K562 (cell line): ENCODE measurements at regions not wholly inside any gene's neighbourhood (a gene's known extent, or its start where the extent isn't known, plus 50 kb on each side); places are given as distances from the start of the nearest gene placed in this dataset.
A peak's percentile ranks its signal among the peaks of the same experiment; 100 is the strongest.

Experiments
- BHLHE40 ChIP-seq: IDR thresholded peaks from 2 replicates; pipeline ENCODE4 v1.6.1; 2011; ENCODE audit warnings: low read length, improper control_type of control experiment
- CAMTA2 ChIP-seq: fragments of 250-450 bp; sonication (Bioruptor Pico); conservative IDR thresholded peaks from 2 replicates; pipeline ENCODE4 v1.5.1; 2022
- ELF4 ChIP-seq: fragments of 450-650 bp; formaldehyde crosslinking; IDR thresholded peaks from 2 replicates; pipeline ENCODE4 v1.4.0; 2022; ENCODE audit warnings: missing genetic modification characterization
- ELK1 ChIP-seq: sonication (generic); formaldehyde crosslinking; IDR thresholded peaks from 2 replicates; pipeline ENCODE4 v1.8.1; 2022; ENCODE audit warnings: missing genetic modification reagents
- HDAC1 ChIP-seq, 2 experiments: fragments of 450-650 bp; IDR thresholded peaks; 2 replicates each; pipeline ENCODE4 v1.6.1; 2016 to 2017; ENCODE audit warnings: inconsistent platforms in 1 of 2, mild to moderate bottlenecking in 1 of 2, moderate library complexity in 1 of 2
- IRF2 ChIP-seq: sonication (generic); formaldehyde crosslinking; IDR thresholded peaks from 2 replicates; pipeline ENCODE4 v1.8.1; 2022; ENCODE audit warnings: mild to moderate bottlenecking, missing genetic modification reagents
- MCM7 ChIP-seq, 2 experiments: fragments of 450-650 bp; IDR thresholded peaks; 2 replicates each; pipeline ENCODE4 v1.6.1; 2016 to 2018
- MXI1 ChIP-seq: IDR thresholded peaks from 2 replicates; pipeline ENCODE4 v1.6.1; 2011; ENCODE audit warnings: low read depth, mild to moderate bottlenecking, improper control_type of control experiment, low read length
- NR1H2 ChIP-seq: sonication (generic); formaldehyde crosslinking; IDR thresholded peaks from 2 replicates; pipeline ENCODE4 v1.4.0; 2020; ENCODE audit warnings: mild to moderate bottlenecking, missing genetic modification reagents
- NR4A1 ChIP-seq, 2 experiments: fragments of 250-450 bp in 1 of 2; fragments of 450-650 bp in 1 of 2; sonication (Bioruptor Pico) in 1 of 2; IDR thresholded peaks; 2 replicates each; pipeline versions ENCODE4 v1.4.0 to v1.6.1; 2016 to 2020; ENCODE audit warnings: mild to moderate bottlenecking in 2 of 2, missing compliant biosample characterization in 1 of 2, missing genetic modification characterization in 1 of 2, moderate library complexity in 1 of 2
- RBFOX2 ChIP-seq: fragments of 200-400 bp; formaldehyde crosslinking; IDR thresholded peaks from 2 replicates; pipeline ENCODE4 v1.6.1; 2017; ENCODE audit warnings: low read depth, mild to moderate bottlenecking, low read length, moderate library complexity
- SLC30A9 ChIP-seq: fragments of 250-450 bp; sonication (Bioruptor Pico); IDR thresholded peaks from 2 replicates; pipeline ENCODE4 v1.8.0; 2022; ENCODE audit warnings: mild to moderate bottlenecking, moderate library complexity
- SMAD4 ChIP-seq: fragments of 250-450 bp; sonication (Bioruptor Pico); conservative IDR thresholded peaks from 2 replicates; pipeline ENCODE4 v1.8.0; 2021; ENCODE audit warnings: inconsistent platforms, mild to moderate bottlenecking, moderate library complexity
- TSC22D4 ChIP-seq: fragments of 450-650 bp; IDR thresholded peaks from 2 replicates; pipeline ENCODE4 v1.6.1; 2016; ENCODE audit warnings: missing genetic modification characterization, missing biosample characterization, control low read depth
- XRCC4 ChIP-seq: IDR thresholded peaks from one replicate; pipeline ENCODE4 v1.6.1; 2011; ENCODE audit not compliant: insufficient read depth, insufficient read length; ENCODE audit errors: extremely low read depth
- ZNF232 ChIP-seq: sonication (generic); formaldehyde crosslinking; IDR thresholded peaks from 2 replicates; pipeline ENCODE4 v1.8.0; 2022; ENCODE audit warnings: mild to moderate bottlenecking, missing genetic modification reagents
- ZNF316 ChIP-seq: fragments of 450-650 bp; IDR thresholded peaks from 2 replicates; pipeline ENCODE4 v1.6.1; 2016
- ZNF695 ChIP-seq: fragments of 450-650 bp; formaldehyde crosslinking; IDR thresholded peaks from 2 replicates; pipeline ENCODE4 v1.4.0; 2020; ENCODE audit warnings: mild to moderate bottlenecking, moderate library complexity
- ZNF77 ChIP-seq: fragments of 250-450 bp; sonication (Bioruptor Pico); IDR thresholded peaks from 2 replicates; pipeline ENCODE4 v1.5.0; 2020
- TF ChIP-seq, protein P1 (sequence below), 2 experiments: fragments of 450-650 bp in 1 of 2; IDR thresholded peaks; 2 replicates each; pipeline ENCODE4 v1.6.1; 2011 to 2017; ENCODE audit warnings: low read depth in 2 of 2, antibody characterized with exemption in 1 of 2, borderline replicate concordance in 1 of 2, low read length in 1 of 2, mild to moderate bottlenecking in 1 of 2, mixed read lengths in 1 of 2; ENCODE audit not compliant: control insufficient read depth in 1 of 2
- TF ChIP-seq, protein P2 (sequence below): IDR thresholded peaks from 2 replicates; pipeline ENCODE4 v1.6.1; 2014; ENCODE audit warnings: antibody characterized with exemption
- TF ChIP-seq, protein P3 (sequence below): IDR thresholded peaks from 2 replicates; pipeline ENCODE4 v1.6.1; 2012; ENCODE audit warnings: low read depth, low read length, improper control_type of control experiment, borderline replicate concordance

- no peak for TF ChIP-seq MXI1
- no peak for TF ChIP-seq IRF2 (CRISPR knock-in tag)
- peak; percentile 57; the same call in 1 of the 2 replicates for TF ChIP-seq SMAD4 (CRISPR knock-in tag)
- TF ChIP-seq CAMTA2: no peak
- TF ChIP-seq MCM7 (IDR thresholded peaks at IDR 0.05): no peak
- no peak for TF ChIP-seq ZNF77
- TF ChIP-seq SLC30A9: no peak
- TF ChIP-seq, protein P1, sequence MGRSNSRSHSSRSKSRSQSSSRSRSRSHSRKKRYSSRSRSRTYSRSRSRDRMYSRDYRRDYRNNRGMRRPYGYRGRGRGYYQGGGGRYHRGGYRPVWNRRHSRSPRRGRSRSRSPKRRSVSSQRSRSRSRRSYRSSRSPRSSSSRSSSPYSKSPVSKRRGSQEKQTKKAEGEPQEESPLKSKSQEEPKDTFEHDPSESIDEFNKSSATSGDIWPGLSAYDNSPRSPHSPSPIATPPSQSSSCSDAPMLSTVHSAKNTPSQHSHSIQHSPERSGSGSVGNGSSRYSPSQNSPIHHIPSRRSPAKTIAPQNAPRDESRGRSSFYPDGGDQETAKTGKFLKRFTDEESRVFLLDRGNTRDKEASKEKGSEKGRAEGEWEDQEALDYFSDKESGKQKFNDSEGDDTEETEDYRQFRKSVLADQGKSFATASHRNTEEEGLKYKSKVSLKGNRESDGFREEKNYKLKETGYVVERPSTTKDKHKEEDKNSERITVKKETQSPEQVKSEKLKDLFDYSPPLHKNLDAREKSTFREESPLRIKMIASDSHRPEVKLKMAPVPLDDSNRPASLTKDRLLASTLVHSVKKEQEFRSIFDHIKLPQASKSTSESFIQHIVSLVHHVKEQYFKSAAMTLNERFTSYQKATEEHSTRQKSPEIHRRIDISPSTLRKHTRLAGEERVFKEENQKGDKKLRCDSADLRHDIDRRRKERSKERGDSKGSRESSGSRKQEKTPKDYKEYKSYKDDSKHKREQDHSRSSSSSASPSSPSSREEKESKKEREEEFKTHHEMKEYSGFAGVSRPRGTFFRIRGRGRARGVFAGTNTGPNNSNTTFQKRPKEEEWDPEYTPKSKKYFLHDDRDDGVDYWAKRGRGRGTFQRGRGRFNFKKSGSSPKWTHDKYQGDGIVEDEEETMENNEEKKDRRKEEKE (IDR thresholded peaks at IDR 0.05; ENCODE audit: borderline replicate concordance in 1 of 2, control insufficient read depth in 1 of 2, low read depth in 2 of 2, low read length in 1 of 2): no peak
- TF ChIP-seq ELK1 (CRISPR knock-in tag): no peak
- TF ChIP-seq RBFOX2: no peak
- TF ChIP-seq HDAC1 (IDR thresholded peaks at IDR 0.05): peak in 1 of 2 experiments; percentile 50; a peak in 2 of 4 replicates
- TF ChIP-seq ZNF316: peak; percentile 97
- no peak for TF ChIP-seq ZNF695 (CRISPR knock-in tag)
- TF ChIP-seq, protein P2, sequence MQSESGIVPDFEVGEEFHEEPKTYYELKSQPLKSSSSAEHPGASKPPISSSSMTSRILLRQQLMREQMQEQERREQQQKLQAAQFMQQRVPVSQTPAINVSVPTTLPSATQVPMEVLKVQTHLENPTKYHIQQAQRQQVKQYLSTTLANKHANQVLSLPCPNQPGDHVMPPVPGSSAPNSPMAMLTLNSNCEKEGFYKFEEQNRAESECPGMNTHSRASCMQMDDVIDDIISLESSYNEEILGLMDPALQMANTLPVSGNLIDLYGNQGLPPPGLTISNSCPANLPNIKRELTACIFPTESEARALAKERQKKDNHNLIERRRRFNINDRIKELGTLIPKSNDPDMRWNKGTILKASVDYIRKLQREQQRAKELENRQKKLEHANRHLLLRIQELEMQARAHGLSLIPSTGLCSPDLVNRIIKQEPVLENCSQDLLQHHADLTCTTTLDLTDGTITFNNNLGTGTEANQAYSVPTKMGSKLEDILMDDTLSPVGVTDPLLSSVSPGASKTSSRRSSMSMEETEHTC: peak; percentile 94
- peak; percentile 83 for TF ChIP-seq BHLHE40
- TF ChIP-seq, protein P3, sequence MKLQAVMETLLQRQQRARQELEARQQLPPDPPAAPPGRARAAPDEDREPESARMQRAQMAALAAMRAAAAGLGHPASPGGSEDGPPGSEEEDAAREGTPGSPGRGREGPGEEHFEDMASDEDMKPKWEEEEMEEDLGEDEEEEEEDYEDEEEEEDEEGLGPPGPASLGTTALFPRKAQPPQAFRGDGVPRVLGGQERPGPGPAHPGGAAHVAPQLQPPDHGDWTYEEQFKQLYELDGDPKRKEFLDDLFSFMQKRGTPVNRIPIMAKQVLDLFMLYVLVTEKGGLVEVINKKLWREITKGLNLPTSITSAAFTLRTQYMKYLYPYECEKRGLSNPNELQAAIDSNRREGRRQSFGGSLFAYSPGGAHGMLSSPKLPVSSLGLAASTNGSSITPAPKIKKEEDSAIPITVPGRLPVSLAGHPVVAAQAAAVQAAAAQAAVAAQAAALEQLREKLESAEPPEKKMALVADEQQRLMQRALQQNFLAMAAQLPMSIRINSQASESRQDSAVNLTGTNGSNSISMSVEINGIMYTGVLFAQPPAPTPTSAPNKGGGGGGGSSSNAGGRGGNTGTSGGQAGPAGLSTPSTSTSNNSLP: no peak
- TF ChIP-seq ELF4: peak; percentile 74
- TF ChIP-seq NR1H2 (CRISPR knock-in tag): no peak
- no peak for TF ChIP-seq ZNF232 (CRISPR knock-in tag)
- no peak for TF ChIP-seq TSC22D4
- TF ChIP-seq NR4A1 (CRISPR knock-in tag; IDR thresholded peaks at IDR 0.05): no peak
- TF ChIP-seq NR4A1 (tag; IDR thresholded peaks at IDR 0.05): no peak
- TF ChIP-seq XRCC4: no peak
These were observed 127.3 kb downstream of the RAP2B start (continued) for GRCh38 chr3:153289334-153289808.
